IMR-90 (cell line): ENCODE measurements at regions not wholly inside any gene's neighbourhood (a gene's known extent, or its start where the extent isn't known, plus 50 kb on each side); places are given as distances from the start of the nearest gene placed in this dataset.

ENCODE experiments used
- CTCF ChIP-seq: conservative IDR thresholded peaks from 2 replicates; pipeline ENCODE4 v1.5.1; 2012; ENCODE audit warnings: mild to moderate bottlenecking, low read depth, low read length, improper control_type of control experiment
- POLR2A ChIP-seq: IDR thresholded peaks from 2 replicates; pipeline ENCODE4 v1.6.1; 2012; ENCODE audit warnings: mild to moderate bottlenecking, low read depth, low read length

GRCh38 chr5:20575571-20575970 is 587.6 kb upstream of the CDH18 start:
- TF ChIP-seq POLR2A (no peak), CTCF (no peak)
